ENCODE measurements at regions not wholly inside any gene's neighbourhood (a gene's known extent, or its start where the extent isn't known, plus 50 kb on each side); places are given as distances from the start of the nearest gene placed in this dataset.

DNA sequence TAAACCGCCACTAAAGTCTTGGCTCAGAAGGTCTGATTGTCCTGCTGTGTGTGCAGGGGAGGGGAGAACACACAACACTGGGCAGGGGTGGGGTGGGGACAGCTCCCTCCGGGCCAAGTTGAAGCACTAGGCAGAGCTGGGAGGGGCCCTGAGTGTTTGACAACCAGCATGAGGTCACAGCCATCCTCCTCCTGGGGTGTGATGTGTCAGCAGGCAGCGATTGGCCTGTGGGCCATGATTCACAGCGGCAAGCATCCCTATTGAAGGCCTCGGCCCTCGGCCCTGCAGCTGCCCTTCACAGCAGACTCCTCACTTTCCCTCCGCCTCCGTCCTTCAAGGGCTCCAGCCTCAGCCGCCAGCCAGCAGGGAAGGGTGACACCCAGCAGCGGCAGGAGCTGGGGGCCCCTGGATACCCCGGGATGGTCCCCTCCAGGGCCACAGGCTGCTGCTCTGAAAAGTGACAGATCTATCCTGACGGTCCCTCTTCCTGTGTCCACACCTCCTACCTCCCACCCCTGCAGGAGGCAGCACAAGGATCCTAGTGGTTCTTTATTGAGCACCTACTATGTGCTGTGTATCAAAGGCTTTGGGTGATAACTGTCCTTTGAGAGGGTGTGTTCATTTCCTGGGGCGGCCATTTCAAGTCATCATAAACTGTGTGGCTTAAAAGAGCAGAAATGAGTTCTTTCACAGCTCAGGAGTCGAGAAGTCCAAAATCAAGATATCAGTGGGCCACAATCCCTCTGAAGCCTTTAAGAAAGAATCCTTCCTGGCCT, 66.0 kb upstream of the SLC25A33 start:
- H3K4me2 ChIP-seq (ENCODE audit: low read length): peak overlapping the region; percentile 64
- H3K4me3 Mint-ChIP-seq (ENCODE audit: unreplicated experiment): no peak overlapping the region
- TF ChIP-seq, protein P1, sequence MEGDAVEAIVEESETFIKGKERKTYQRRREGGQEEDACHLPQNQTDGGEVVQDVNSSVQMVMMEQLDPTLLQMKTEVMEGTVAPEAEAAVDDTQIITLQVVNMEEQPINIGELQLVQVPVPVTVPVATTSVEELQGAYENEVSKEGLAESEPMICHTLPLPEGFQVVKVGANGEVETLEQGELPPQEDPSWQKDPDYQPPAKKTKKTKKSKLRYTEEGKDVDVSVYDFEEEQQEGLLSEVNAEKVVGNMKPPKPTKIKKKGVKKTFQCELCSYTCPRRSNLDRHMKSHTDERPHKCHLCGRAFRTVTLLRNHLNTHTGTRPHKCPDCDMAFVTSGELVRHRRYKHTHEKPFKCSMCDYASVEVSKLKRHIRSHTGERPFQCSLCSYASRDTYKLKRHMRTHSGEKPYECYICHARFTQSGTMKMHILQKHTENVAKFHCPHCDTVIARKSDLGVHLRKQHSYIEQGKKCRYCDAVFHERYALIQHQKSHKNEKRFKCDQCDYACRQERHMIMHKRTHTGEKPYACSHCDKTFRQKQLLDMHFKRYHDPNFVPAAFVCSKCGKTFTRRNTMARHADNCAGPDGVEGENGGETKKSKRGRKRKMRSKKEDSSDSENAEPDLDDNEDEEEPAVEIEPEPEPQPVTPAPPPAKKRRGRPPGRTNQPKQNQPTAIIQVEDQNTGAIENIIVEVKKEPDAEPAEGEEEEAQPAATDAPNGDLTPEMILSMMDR (IDR thresholded peaks at IDR 0.05; ENCODE audit: insufficient read depth, low read depth, low read length): no peak
- TF ChIP-seq EZH2 (IDR thresholded peaks at IDR 0.05; ENCODE audit: insufficient read depth, low read length): no peak
- H3K9me3 ChIP-seq (ENCODE audit: insufficient read depth, low read depth, low read length): no peaks in the 10 kb centered on the region
- peaks cover 10% of the 10 kb centered on the region for H3K4me1 ChIP-seq (ENCODE audit: insufficient read depth, low read length)
- peak overlapping the region; percentile 47 for H3K9ac ChIP-seq (ENCODE audit: low read length)
- FAIRE-seq: peak; percentile 80
- peak overlapping the region; percentile 73 for H2AFZ ChIP-seq (ENCODE audit: low read depth, low read length)
- H3K9me3 Mint-ChIP-seq (ENCODE audit: unreplicated experiment): no peaks in the 10 kb centered on the region
- no peaks in the 10 kb centered on the region for H3K36me3 Mint-ChIP-seq (ENCODE audit: low read depth, unreplicated experiment)
- H3K4me1 Mint-ChIP-seq (ENCODE audit: low read depth, unreplicated experiment): peaks cover 12% of the 10 kb centered on the region
- H4K20me1 ChIP-seq (ENCODE audit: insufficient read depth, low read length): no peaks in the 10 kb centered on the region
- H3K27ac ChIP-seq (ENCODE audit: low read depth, low read length): no peak overlapping the region
- no peaks in the 10 kb centered on the region for H3K79me2 ChIP-seq (ENCODE audit: insufficient read depth, low read length)
- peaks cover 12% of the 10 kb centered on the region for H3K27me3 Mint-ChIP-seq (ENCODE audit: low read depth, unreplicated experiment)
- no peaks in the 10 kb centered on the region for H3K27me3 ChIP-seq (ENCODE audit: insufficient read depth, low read length)
- H3K36me3 ChIP-seq (ENCODE audit: insufficient read depth, low read length): no peaks in the 10 kb centered on the region
- no peak overlapping the region for H3K4me3 ChIP-seq (ENCODE audit: insufficient read depth, low read depth, low read length)
- peak; percentile 93 for DNase-seq (ENCODE audit: low read depth)
- peak overlapping the region; percentile 18 for H3K27ac Mint-ChIP-seq (ENCODE audit: unreplicated experiment)

DNA sequence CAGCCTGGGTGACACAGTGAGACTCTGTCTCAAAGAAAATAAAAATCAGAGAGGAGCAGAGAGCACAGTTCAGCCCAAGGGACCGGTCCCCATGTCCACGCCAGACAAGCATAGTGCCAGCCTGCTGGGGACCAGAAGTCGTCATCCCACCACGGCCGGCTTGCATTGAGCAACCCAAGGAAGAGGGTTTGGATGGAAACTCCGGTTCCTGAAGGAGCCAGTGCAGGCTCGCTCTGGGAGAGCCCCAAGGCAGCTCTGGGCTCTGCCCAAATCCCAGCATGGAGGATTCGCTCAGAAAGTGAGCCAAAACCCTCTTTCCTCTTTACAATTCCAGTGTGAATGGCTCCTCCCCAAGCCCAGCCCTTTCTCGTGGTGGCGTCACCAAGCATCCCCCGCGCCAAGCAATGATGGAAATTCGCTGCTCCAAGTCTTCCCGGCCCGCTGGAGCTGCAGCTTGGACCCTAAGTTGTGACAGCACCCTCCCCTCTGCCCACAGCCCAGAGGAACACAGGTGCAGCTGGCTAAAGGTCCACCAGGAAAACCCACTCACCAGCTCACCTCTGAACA, 64.1 kb upstream of the SLC25A33 start:
- Histone ChIP-seq H3K4me2 (ENCODE audit: low read length) (no peak overlapping the region), H3K36me3 (ENCODE audit: insufficient read depth, low read length) (no peaks in the 10 kb centered on the region), H3K9ac (ENCODE audit: low read length) (no peak overlapping the region), H3K4me3 (ENCODE audit: insufficient read depth, low read depth, low read length) (no peak overlapping the region), H3K9me3 (ENCODE audit: insufficient read depth, low read depth, low read length) (no peaks in the 10 kb centered on the region), H3K79me2 (ENCODE audit: insufficient read depth, low read length) (no peaks in the 10 kb centered on the region), H4K20me1 (ENCODE audit: insufficient read depth, low read length) (no peaks in the 10 kb centered on the region), H3K27ac (ENCODE audit: low read depth, low read length) (no peak overlapping the region), H2AFZ (ENCODE audit: low read depth, low read length) (no peak overlapping the region), H3K27me3 (ENCODE audit: insufficient read depth, low read length) (no peaks in the 10 kb centered on the region), H3K4me1 (ENCODE audit: insufficient read depth, low read length) (peaks cover 10% of the 10 kb centered on the region)
- Mint-ChIP-seq H3K4me1 (ENCODE audit: low read depth, unreplicated experiment) (peaks cover 12% of the 10 kb centered on the region), H3K4me3 (ENCODE audit: unreplicated experiment) (no peak overlapping the region), H3K27ac (ENCODE audit: unreplicated experiment) (no peak overlapping the region), H3K9me3 (ENCODE audit: unreplicated experiment) (no peaks in the 10 kb centered on the region), H3K27me3 (ENCODE audit: low read depth, unreplicated experiment) (peaks cover 7% of the 10 kb centered on the region), H3K36me3 (ENCODE audit: low read depth, unreplicated experiment) (no peaks in the 10 kb centered on the region)
- no peak for DNase-seq (ENCODE audit: low read depth)
- TF ChIP-seq, protein P1 (IDR thresholded peaks at IDR 0.05; ENCODE audit: insufficient read depth, low read depth, low read length): no peak
- no peak for TF ChIP-seq EZH2 (IDR thresholded peaks at IDR 0.05; ENCODE audit: insufficient read depth, low read length)
- FAIRE-seq: no peak

All from astrocyte (in vitro differentiated cells and primary cell).